Calu3 (cell line): ENCODE measurements at regions not wholly inside any gene's neighbourhood (a gene's known extent, or its start where the extent isn't known, plus 50 kb on each side); places are given as distances from the start of the nearest gene placed in this dataset.

Experiments
- BruUV-seq: library from RNA; stranded (reverse); fragments of 400-500 nt; replicated peaks from 2 replicates; lab custom pipeline; 2021; lab: Mats Ljungman, UMichigan
- CTCF ChIA-PET: fragments of 300-600 bp; sonication (Branson Sonifier 250); formaldehyde crosslinking; loops from one replicate; lab custom pipeline; 2022; ENCODE audit warnings: antibody characterized with exemption; lab: Charles Lee
- DNase-seq: peaks from one replicate; pipeline ENCODE4 v3.0.0; 2022
- H3K27ac Mint-ChIP-seq: one replicate; pipeline ENCODE4 v1.8.0; 2022; ENCODE audit warnings: mixed read lengths; ENCODE audit not compliant: unreplicated experiment
- H3K27me3 Mint-ChIP-seq: one replicate; pipeline ENCODE4 v1.8.0; 2022; ENCODE audit warnings: mixed read lengths; ENCODE audit not compliant: unreplicated experiment
- H3K36me3 Mint-ChIP-seq: one replicate; pipeline ENCODE4 v1.8.0; 2022; ENCODE audit warnings: mild to moderate bottlenecking, moderate library complexity, mixed read lengths; ENCODE audit not compliant: insufficient read depth, unreplicated experiment
- H3K4me1 Mint-ChIP-seq: one replicate; pipeline ENCODE4 v1.8.0; 2022; ENCODE audit warnings: mild to moderate bottlenecking, low read depth, mixed read lengths; ENCODE audit not compliant: unreplicated experiment
- H3K4me3 Mint-ChIP-seq: one replicate; pipeline ENCODE4 v1.8.0; 2022; ENCODE audit warnings: mild to moderate bottlenecking, low read depth, moderate library complexity, mixed read lengths; ENCODE audit not compliant: unreplicated experiment
- H3K9me3 Mint-ChIP-seq: one replicate; pipeline ENCODE4 v1.8.0; 2022; ENCODE audit warnings: low read depth, mixed read lengths; ENCODE audit not compliant: unreplicated experiment
- CTCF ChIP-seq: fragments of 200-600 bp; IDR thresholded peaks from one replicate; pipeline ENCODE4 v1.8.0; 2022; ENCODE audit warnings: antibody characterized with exemption; ENCODE audit not compliant: unreplicated experiment
- intact Hi-C: fragments of 100-400 bp; cut with micrococcal nuclease; formaldehyde crosslinking; loops from one replicate; pipeline ENCODE4 v1.10.0; 2022; ENCODE audit not compliant: unreplicated experiment

- Mint-ChIP-seq H3K9me3 (peaks cover 4% of the 10 kb centered on the region), H3K27me3 (no peaks in the 10 kb centered on the region), H3K4me1 (no peaks in the 10 kb centered on the region), H3K4me3 (no peak overlapping the region), H3K36me3 (no peaks in the 10 kb centered on the region), H3K27ac (no peak overlapping the region)
- CTCF ChIA-PET, result no interaction called here
- TF ChIP-seq CTCF, result peak; percentile 30
- intact Hi-C loops, result no loop called here
- no TSS peak for BruUV-seq
- peak; percentile 21 for DNase-seq
Observed at GRCh38 chr7:41599760-41600159, 103.1 kb downstream of the INHBA start.

GRCh38 chr7:41592794-41593193, 110.1 kb downstream of the INHBA start:
- CTCF ChIA-PET, result no interaction called here
- peaks cover 9% of the 10 kb centered on the region for H3K9me3 Mint-ChIP-seq

GRCh38 chr7:41592236-41592635, 110.7 kb downstream of the INHBA start:
- CTCF ChIA-PET, result no interaction called here
- Mint-ChIP-seq H3K4me3 (no peak overlapping the region), H3K4me1 (no peaks in the 10 kb centered on the region), H3K9me3 (peaks cover 9% of the 10 kb centered on the region), H3K36me3 (no peaks in the 10 kb centered on the region), H3K27ac (no peak overlapping the region), H3K27me3 (no peaks in the 10 kb centered on the region)
- intact Hi-C loops, result no loop called here
- BruUV-seq, result no TSS peak
- DNase-seq, result no peak
- TF ChIP-seq CTCF, result no peak

More at GRCh38 chr7:41592794-41593193, 110.1 kb downstream of the INHBA start:
- Mint-ChIP-seq H3K27me3 (no peaks in the 10 kb centered on the region), H3K36me3 (no peaks in the 10 kb centered on the region), H3K4me1 (no peaks in the 10 kb centered on the region), H3K27ac (no peak overlapping the region), H3K4me3 (no peak overlapping the region)
- DNase-seq, result no peak
- no TSS peak for BruUV-seq
- TF ChIP-seq CTCF, result no peak
- intact Hi-C loops, result no loop called here

- no TSS peak for BruUV-seq
- no peaks in the 10 kb centered on the region for H3K27me3 Mint-ChIP-seq
- H3K36me3 Mint-ChIP-seq, result no peaks in the 10 kb centered on the region
- no peak for TF ChIP-seq CTCF
- H3K4me1 Mint-ChIP-seq, result no peaks in the 10 kb centered on the region
- intact Hi-C loops, result no loop called here
- no peak overlapping the region for H3K27ac Mint-ChIP-seq
- DNase-seq, result no peak
- H3K4me3 Mint-ChIP-seq, result no peak overlapping the region
- peaks cover 8% of the 10 kb centered on the region for H3K9me3 Mint-ChIP-seq
- CTCF ChIA-PET, result no interaction called here
Observed at GRCh38 chr7:41590986-41591385, 111.9 kb downstream of the INHBA start.
